KBM-7 (cell line): ENCODE measurements at regions not wholly inside any gene's neighbourhood (a gene's known extent, or its start where the extent isn't known, plus 50 kb on each side); places are given as distances from the start of the nearest gene placed in this dataset.

Experiments
- DNase-seq: peaks from one replicate; pipeline ENCODE4 v3.0.0-alpha.2; 2015
- in situ Hi-C: fragments of 300-500 bp; cut with MboI; formaldehyde crosslinking; loops from 2 replicates; pipeline ENCODE4 v1.14.3; 2020; ENCODE audit warnings: low sequenced_read_pairs, low pct_unique_long_range_greater_than_20kb, mixed read lengths

DNA sequence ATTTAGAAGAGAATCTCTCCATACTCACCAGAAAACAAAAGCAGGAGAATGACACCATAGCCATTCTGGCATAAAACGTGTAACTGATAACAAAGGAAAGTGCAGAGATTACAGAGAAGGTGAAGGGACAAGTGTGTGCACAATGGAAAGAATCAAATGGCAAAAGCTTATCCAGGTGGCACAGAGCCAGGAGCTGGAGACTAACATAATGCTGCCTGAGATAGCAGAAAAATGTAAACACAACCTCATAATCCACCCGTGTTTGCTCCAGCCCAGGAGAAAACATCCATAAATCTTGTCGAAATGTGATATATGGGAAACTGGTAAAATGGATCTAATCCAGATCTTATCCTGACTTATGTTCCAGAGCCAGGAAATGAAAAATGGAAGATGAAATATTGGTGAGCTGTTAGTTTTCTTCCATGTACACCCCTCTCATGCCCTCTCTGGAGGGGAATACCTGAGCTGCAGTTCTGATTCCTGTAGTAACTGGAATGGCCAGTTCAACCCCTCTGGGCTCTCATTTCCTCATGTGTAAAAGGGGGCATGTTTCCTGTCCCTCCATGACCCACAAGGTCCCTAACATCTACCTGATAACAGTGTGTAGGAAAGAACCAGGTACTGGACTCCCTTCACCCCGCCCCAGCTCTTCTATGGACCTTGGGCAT, 212.3 kb upstream of the DAPK1 start:
- no peak for DNase-seq
- in situ Hi-C loops = no loop called here

GRCh38 chr9:87286506-87286905, 211.2 kb upstream of the DAPK1 start:
- no peak for DNase-seq
- in situ Hi-C loops = no loop called here

GRCh38 chr9:87290241-87291052, 207.2 kb upstream of the DAPK1 start:
- DNase-seq = no peak
- in situ Hi-C loops = no loop called here

- in situ Hi-C loops = no loop called here
- no peak for DNase-seq
Measured at GRCh38 chr9:87292449-87293191, 205.0 kb upstream of the DAPK1 start.

DNA sequence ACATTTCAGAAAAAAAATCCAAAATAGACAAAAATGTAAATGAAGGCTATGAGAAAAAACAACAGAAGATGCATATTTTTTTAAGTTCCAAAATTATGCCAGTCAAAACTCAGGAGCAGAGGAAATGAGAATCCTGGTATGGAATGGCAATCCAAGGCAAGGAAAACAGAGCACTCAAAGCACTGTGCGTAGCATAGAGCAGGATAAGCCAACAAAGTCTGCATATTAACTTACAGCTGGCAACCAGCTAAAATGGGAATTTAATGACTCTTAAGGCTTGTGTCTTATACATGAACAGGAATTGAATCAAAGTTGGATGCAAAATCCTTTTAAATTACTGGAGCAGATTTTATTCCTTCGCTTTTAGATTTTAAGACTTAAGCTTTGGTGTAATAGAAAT, 203.5 kb upstream of the DAPK1 start:
- no peak for DNase-seq
- in situ Hi-C loops = no loop called here

DNA sequence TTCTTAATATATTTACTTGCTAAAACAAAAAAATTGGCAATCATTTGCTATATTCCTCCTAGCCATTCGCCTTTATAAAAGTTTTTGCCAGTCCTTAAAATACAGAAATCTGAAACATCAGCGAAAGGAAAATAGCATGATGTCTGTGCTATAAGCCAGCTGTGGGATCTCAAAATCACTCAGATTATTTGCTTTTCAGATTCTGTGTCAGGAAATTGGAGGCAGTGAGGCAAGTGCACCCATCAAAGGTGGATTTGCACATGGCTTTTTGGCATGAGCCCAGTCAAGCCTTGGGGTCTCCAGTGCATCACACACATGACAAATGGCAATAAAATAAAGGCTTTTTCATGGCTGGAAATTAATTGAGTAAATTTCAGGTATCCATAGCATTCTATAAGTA, 196.8 kb upstream of the DAPK1 start:
- in situ Hi-C loops = loop anchor here (25.0 kb wide), 1 partner anchor 839 kb away; no protein-coding TSS in a partner anchor
- no peak for DNase-seq

DNA sequence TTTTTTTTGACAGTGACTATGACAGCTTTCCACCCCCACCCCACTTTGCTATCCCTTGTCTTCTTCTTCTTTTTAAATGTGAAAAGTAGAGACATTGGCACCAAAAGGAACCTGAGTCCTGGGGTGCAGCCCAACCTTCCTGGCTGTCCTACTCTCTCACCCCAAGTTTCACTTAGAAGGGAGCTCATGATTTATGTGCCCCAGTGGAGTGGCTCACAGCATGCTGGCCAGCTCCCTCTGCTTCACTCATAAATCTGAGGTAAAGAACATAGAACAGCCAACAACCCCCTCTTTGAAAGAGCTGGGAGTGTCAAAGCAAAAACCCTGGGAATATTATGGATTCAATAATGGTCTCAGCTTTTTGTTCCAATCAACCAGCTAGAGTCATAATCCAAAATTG, 196.3 kb upstream of the DAPK1 start:
- in situ Hi-C loops = loop anchor here (25.0 kb wide), 1 partner anchor 839 kb away; no protein-coding TSS in a partner anchor
- no peak for DNase-seq

GRCh38 chr9:87305151-87305550, 192.5 kb upstream of the DAPK1 start:
- in situ Hi-C loops = loop anchor here (25.0 kb wide), 1 partner anchor 843 kb away; no protein-coding TSS in a partner anchor
- DNase-seq = no peak

- in situ Hi-C loops = loop anchor here (25.0 kb wide), 1 partner anchor 844 kb away; no protein-coding TSS in a partner anchor
- DNase-seq = no peak
Measured at GRCh38 chr9:87306006-87306405, 191.7 kb upstream of the DAPK1 start.

DNA sequence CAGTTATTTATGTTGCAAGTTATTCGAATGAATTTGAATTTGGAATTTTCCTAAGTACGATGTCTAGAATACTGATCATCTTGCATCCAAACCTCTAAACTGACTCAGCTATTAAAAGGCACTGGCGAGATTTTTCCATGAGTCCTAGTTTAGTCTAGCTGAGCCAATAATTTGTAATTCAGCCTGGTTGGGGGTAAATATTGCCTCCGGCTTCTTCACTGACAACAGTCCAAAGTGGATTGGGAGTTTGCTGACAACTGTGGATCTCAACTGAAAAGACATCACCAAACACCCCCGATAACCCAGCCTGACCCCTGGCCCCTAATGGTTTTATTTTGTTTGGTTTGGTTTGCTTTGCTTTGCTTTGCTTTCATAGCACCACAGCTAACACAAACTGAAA, 189.8 kb upstream of the DAPK1 start:
- in situ Hi-C loops = loop anchor here (25.0 kb wide), 1 partner anchor 846 kb away; no protein-coding TSS in a partner anchor
- DNase-seq = no peak

GRCh38 chr9:87309236-87309635, 188.4 kb upstream of the DAPK1 start:
- DNase-seq = no peak
- in situ Hi-C loops = loop anchor here (25.0 kb wide), 1 partner anchor 847 kb away; no protein-coding TSS in a partner anchor

GRCh38 chr9:87310827-87311523, 186.7 kb upstream of the DAPK1 start:
- DNase-seq = no peak
- in situ Hi-C loops = loop anchor here (25.0 kb wide), 1 partner anchor 849 kb away; no protein-coding TSS in a partner anchor

DNA sequence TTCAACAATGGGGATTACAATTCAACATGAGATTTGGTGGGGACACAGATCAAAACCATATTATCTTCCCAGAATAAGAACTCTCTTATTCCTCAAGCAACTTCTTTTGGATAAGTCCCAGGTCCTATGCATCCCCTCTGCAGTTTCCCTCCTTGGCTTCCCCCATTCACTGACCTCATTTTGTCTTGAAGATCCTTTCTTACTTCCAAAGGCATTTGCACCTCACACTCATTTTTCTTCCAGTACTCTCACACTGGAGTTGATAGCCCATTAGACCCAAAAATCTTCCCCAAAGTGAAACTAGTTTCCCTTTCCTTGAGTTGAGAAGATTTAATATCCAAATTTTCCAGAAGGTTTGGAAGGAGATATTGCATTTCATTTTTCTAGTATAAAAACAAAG, 178.0 kb upstream of the DAPK1 start:
- DNase-seq = no peak
- in situ Hi-C loops = loop anchor here (25.0 kb wide), 1 partner anchor 857 kb away; no protein-coding TSS in a partner anchor

DNA sequence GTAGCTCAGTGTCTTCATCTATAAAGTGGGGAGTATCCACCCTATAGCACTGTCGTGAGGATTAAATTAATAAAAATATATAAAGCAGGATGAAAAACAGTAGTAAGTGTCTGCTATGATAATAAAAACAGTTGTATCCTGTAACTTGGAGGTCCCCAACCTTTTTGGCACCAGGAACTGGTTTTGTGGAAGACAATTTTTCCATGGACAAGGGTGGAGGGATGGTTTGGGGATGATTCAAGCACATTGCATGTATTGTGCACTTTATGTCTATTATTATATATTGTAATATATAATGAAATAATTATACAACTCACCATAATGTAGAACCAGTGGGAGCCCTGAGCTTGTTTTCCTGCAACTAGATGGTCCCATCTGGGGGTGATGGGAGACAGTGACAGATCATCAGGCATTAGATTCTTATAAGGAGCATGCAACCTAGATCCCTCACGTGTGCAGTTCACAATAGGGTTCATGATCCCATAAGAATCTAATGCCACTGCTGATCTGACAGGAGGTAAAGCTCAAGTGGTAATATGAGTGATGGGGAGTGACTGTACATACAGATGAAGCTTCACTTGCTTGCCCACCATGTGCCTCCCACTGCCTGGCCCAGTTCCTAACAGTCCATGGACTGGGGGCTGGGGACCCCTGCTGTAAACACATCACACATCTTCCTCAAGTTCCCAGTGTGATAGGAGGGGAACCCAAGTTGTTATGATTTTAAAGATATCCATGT, 177.4 kb upstream of the DAPK1 start:
- in situ Hi-C loops = loop anchor here (25.0 kb wide), 1 partner anchor 858 kb away; no protein-coding TSS in a partner anchor
- no peak for DNase-seq

DNA sequence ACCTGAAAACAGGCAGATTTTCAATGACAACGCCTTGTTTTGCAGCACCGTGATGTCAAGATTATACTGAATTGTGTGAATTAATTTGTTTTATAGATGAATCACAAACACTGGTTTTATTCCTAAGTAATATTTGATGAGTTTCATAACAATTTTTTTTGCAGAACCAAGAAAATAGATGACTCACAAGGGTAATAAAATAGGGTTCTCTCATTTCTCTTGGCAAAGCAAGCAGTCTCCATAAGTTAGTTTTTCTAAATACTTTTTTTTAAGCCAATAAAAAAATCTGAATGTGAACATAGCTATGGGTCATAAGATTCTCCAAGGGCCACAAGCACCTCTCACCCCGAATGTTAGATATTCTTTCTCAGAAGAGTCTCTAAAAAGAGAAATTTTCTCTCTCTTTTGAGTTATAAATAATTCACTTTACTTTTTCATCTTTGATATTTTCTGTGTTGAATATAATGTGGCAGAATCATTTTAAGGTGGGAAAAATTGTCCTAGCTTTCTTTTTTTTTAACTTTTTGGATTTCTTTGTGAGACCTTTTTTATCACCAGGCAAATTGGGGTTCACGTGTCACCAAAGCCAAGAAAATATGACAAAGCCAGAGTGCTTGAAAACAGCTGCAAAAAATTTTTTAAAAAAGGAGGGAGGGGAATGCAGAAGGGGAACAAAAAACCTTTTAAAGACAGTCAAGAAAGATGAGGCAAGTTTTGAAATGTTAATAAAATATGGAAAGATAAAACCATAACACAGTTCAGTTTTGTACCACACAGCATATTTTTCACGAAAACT, 174.6 kb upstream of the DAPK1 start:
- in situ Hi-C loops = loop anchor here (25.0 kb wide), 1 partner anchor 861 kb away; no protein-coding TSS in a partner anchor
- DNase-seq = no peak

DNA sequence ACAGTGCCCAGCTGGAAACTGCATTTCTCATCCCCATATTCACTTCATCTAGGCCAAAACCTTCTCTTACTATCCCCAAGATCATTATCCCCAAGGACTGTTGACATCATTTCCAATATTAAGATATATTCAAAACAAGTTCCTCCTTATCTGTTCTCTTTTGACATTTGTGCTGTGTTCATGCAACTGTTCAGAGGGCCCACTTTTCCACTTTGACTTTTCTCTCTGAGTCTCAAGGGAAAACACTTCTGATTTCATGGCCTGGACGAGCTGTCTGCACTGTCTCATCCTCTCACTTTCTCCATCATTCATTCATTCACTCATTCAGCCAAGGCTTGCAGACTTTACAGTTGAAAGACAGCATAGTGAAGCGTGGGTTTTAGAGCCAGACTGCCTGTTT, 173.7 kb upstream of the DAPK1 start:
- in situ Hi-C loops = loop anchor here (25.0 kb wide), 1 partner anchor 862 kb away; no protein-coding TSS in a partner anchor
- no peak for DNase-seq

DNA sequence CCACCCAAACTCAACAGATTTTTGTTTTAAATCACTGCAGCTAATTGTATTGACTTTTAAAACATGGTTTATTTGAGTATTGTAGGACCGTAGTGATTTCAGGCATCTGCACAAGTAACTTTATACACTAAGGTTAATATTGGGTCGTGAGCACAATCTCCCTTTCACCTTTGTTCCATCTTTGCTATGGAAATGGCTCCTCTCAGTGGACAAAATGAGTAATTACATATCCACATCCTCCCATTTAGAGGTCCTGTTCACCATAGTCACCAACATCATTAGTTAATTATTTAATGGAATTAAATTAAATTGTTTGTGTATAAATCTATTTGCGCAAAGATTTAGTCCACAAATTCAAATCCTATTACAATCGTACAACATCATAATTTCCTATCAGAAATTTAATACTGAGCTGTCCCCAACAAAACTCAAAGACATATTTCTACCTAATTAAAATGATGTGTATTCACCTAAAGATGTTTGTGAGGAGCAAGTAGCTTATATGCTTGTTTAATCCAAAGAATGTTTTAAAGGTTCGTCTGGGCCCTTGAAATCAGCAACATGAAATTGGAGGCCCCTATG, 173.0 kb upstream of the DAPK1 start:
- in situ Hi-C loops = loop anchor here (25.0 kb wide), 3 partner anchors 338 to 862 kb away; no protein-coding TSS in a partner anchor
- DNase-seq = peak; percentile 54
